ENCODE measurements at regions not wholly inside any gene's neighbourhood (a gene's known extent, or its start where the extent isn't known, plus 50 kb on each side); places are given as distances from the start of the nearest gene placed in this dataset.

DNA sequence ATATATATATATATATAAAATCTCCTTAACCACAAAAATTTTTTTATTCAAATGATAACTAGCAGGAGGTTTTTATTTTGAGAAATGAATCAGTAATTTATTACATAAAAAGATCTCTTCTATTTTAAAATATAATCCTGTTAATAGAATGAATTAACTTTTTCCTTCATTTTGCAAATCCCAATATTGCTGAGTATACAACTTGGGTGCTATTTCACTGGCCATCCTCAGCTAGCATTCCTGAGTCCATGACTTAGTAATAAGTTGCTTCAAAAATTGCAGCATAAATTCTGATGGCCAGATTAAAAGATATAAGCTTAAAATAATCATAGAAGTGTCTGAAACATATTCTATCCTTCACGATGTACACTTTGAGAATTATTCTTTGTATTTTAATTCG is 155.6 kb downstream of the FSIP2 start:
- H3K4me3 ChIP-seq (replicated peaks in 1 of 3; ENCODE audit: insufficient read depth in 1 of 3, low read depth in 1 of 3, low read length in 3 of 3) = no peak overlapping the region
- FAIRE-seq (no peak), DNase-seq (ENCODE audit: low read depth, low spot score) (no peak)
- H3K4me1 ChIP-seq (ENCODE audit: control insufficient read depth, extremely low read depth, insufficient read depth, low read length) = no peaks in the 10 kb centered on the region
- no peaks in the 10 kb centered on the region for H3K9me1 ChIP-seq (replicated peaks; ENCODE audit: control insufficient read depth, extremely low read depth, insufficient read depth, low read length)
- ChIA-PET CTCF (interaction anchor here (0.7 to 2.0 kb wide), 3 partner anchors 9 to 17 kb away, joined by 4 to 5 read pairs (median 4); no protein-coding TSS in a partner anchor), POLR2A (no interaction called here)
- H3K36me3 ChIP-seq (ENCODE audit: control insufficient read depth in 2 of 2, extremely low read depth in 1 of 2, insufficient read depth in 2 of 2, low read length in 2 of 2) = no peaks in the 10 kb centered on the region
- H3K79me2 ChIP-seq (ENCODE audit: control insufficient read depth, insufficient read depth, low read length) = no peaks in the 10 kb centered on the region
- dilution Hi-C loops (cut with MboI; ENCODE audit: extremely low pct_ligation_motif_present, low sequenced_read_pairs) = no loop called here
- no peaks in the 10 kb centered on the region for H4K20me1 ChIP-seq (replicated peaks; ENCODE audit: control insufficient read depth, extremely low read depth, insufficient read depth, low read length)
- H3K9me3 ChIP-seq (replicated peaks; ENCODE audit: control insufficient read depth, insufficient read depth, low read length) = no peaks in the 10 kb centered on the region
- H3K27ac ChIP-seq (ENCODE audit: insufficient read depth, low read depth, low read length) = no peak overlapping the region
- H3K4me2 ChIP-seq (ENCODE audit: insufficient read depth, low read length) = no peak overlapping the region
- H3K9ac ChIP-seq (replicated peaks; ENCODE audit: extremely low read depth, insufficient read depth, low read length) = no peak overlapping the region
- H3K27me3 ChIP-seq (ENCODE audit: control insufficient read depth in 2 of 2, insufficient read depth in 2 of 2, low read length in 2 of 2) = no peaks in the 10 kb centered on the region
- no TSS peak for BruUV-seq (replicated peaks)
- TF ChIP-seq MYC (IDR thresholded peaks at IDR 0.05; ENCODE audit: low read depth, low read length) = no peak
- TF ChIP-seq GATA2 (IDR thresholded peaks at IDR 0.05; ENCODE audit: insufficient read depth, insufficient read length, low read depth, low read length) = no peak
- TF ChIP-seq, protein P1, sequence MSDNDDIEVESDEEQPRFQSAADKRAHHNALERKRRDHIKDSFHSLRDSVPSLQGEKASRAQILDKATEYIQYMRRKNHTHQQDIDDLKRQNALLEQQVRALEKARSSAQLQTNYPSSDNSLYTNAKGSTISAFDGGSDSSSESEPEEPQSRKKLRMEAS (IDR thresholded peaks at IDR 0.05; ENCODE audit: insufficient read depth, insufficient read length) = no peak
- intact Hi-C loops (cut with micrococcal nuclease) = no loop called here
- H2AFZ ChIP-seq (ENCODE audit: low read depth, low read length) = no peak overlapping the region

DNA sequence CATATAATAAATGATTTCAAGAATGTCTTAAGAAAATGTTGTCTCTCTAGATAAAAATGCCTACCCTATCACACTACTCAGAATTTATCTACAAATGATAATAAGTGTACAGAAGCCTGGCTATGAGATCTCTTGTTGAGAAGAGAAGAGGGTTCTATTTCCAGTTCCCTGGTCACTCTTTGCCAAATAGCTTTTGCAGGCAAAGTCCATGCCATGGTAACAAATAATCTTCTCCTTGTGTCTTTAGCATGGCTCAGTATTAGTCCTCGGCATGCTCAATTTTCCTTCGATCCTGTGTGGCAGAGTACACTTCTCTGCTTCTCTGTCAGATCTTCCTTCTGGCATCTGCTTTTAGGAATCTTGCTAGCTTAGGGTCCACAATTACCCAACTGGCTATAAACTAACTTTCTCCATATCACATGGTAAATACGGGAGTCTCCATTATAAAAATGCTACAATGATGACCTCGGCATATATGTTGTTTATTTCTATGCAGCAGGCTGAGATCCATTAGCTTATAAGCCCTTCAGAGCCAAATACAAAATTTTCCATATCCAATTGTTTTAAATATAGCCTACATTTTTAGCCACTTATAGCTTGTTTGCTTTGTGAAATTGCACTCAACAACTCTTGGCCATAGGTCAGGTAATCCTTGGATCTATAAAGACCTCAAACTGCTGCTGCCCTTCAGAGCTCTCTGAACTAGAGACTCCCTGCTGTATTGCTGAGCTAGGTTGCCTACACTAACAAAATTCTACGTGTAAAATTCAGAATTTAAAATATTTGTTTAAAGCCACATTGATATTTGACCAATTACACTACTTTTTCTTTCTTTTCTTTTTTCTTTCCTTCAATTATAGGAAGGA is 157.5 kb downstream of the FSIP2 start:
- H3K27ac ChIP-seq (ENCODE audit: insufficient read depth, low read depth, low read length) = no peak overlapping the region
- no peaks in the 10 kb centered on the region for H3K79me2 ChIP-seq (ENCODE audit: control insufficient read depth, insufficient read depth, low read length)
- no peak for FAIRE-seq
- no peak for DNase-seq (ENCODE audit: low read depth, low spot score)
- TF ChIP-seq, protein P2, sequence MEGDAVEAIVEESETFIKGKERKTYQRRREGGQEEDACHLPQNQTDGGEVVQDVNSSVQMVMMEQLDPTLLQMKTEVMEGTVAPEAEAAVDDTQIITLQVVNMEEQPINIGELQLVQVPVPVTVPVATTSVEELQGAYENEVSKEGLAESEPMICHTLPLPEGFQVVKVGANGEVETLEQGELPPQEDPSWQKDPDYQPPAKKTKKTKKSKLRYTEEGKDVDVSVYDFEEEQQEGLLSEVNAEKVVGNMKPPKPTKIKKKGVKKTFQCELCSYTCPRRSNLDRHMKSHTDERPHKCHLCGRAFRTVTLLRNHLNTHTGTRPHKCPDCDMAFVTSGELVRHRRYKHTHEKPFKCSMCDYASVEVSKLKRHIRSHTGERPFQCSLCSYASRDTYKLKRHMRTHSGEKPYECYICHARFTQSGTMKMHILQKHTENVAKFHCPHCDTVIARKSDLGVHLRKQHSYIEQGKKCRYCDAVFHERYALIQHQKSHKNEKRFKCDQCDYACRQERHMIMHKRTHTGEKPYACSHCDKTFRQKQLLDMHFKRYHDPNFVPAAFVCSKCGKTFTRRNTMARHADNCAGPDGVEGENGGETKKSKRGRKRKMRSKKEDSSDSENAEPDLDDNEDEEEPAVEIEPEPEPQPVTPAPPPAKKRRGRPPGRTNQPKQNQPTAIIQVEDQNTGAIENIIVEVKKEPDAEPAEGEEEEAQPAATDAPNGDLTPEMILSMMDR (IDR thresholded peaks at IDR 0.05; ENCODE audit: extremely low read depth in 1 of 2, insufficient read depth in 1 of 2, low read depth in 1 of 2, low read length in 2 of 2) = no peak
- no peak for TF ChIP-seq GATA2 (IDR thresholded peaks at IDR 0.05; ENCODE audit: insufficient read depth, insufficient read length, low read depth, low read length)
- no peak for TF ChIP-seq MYC (IDR thresholded peaks at IDR 0.05; ENCODE audit: low read depth, low read length)
- TF ChIP-seq, protein P1 (IDR thresholded peaks at IDR 0.05; ENCODE audit: insufficient read depth, insufficient read length) = no peak
- TF ChIP-seq JUN (IDR thresholded peaks at IDR 0.05; ENCODE audit: borderline replicate concordance, insufficient read depth, insufficient read length, low read depth) = no peak
- TF ChIP-seq POLR2AphosphoS5 (IDR thresholded peaks at IDR 0.05; ENCODE audit: insufficient read depth, low read depth, low read length) = no peak
- TF ChIP-seq EZH2 (IDR thresholded peaks at IDR 0.05; ENCODE audit: borderline replicate concordance, low read depth, low read length, severe bottlenecking) = no peak
- no peak for TF ChIP-seq FOS (IDR thresholded peaks at IDR 0.05; ENCODE audit: borderline replicate concordance, insufficient read depth, low read length)
- TF ChIP-seq POLR2A (IDR thresholded peaks at IDR 0.05; ENCODE audit: low read depth, low read length) = no peak
- dilution Hi-C loops (cut with MboI; ENCODE audit: extremely low pct_ligation_motif_present, low sequenced_read_pairs) (no loop called here), intact Hi-C loops (cut with micrococcal nuclease) (no loop called here)
- no peaks in the 10 kb centered on the region for H3K27me3 ChIP-seq (ENCODE audit: control insufficient read depth in 2 of 2, insufficient read depth in 2 of 2, low read length in 2 of 2)
- no peaks in the 10 kb centered on the region for H3K4me1 ChIP-seq (ENCODE audit: control insufficient read depth, extremely low read depth, insufficient read depth, low read length)
- H3K9me1 ChIP-seq (replicated peaks; ENCODE audit: control insufficient read depth, extremely low read depth, insufficient read depth, low read length) = no peaks in the 10 kb centered on the region
- ChIA-PET CTCF (no interaction called here), POLR2A (no interaction called here)
- H4K20me1 ChIP-seq (replicated peaks; ENCODE audit: control insufficient read depth, extremely low read depth, insufficient read depth, low read length) = no peaks in the 10 kb centered on the region
- H2AFZ ChIP-seq (ENCODE audit: low read depth, low read length) = no peak overlapping the region
- H3K9ac ChIP-seq (replicated peaks; ENCODE audit: extremely low read depth, insufficient read depth, low read length) = no peak overlapping the region
- H3K4me2 ChIP-seq (ENCODE audit: insufficient read depth, low read length) = no peak overlapping the region
- no peaks in the 10 kb centered on the region for H3K36me3 ChIP-seq (ENCODE audit: control insufficient read depth in 2 of 2, extremely low read depth in 1 of 2, insufficient read depth in 2 of 2, low read length in 2 of 2)
- no peaks in the 10 kb centered on the region for H3K9me3 ChIP-seq (replicated peaks; ENCODE audit: control insufficient read depth, insufficient read depth, low read length)
- no TSS peak for BruUV-seq (replicated peaks)
- no peak overlapping the region for H3K4me3 ChIP-seq (replicated peaks in 1 of 3; ENCODE audit: insufficient read depth in 1 of 3, low read depth in 1 of 3, low read length in 3 of 3)

Measured in endothelial cell of umbilical vein (primary cell).